A673 (cell line): ENCODE measurements at regions not wholly inside any gene's neighbourhood (a gene's known extent, or its start where the extent isn't known, plus 50 kb on each side); places are given as distances from the start of the nearest gene placed in this dataset.

ENCODE experiments used
- BruUV-seq: library from RNA; stranded (reverse); fragments of 400-500 nt; replicated peaks from 2 replicates; lab custom pipeline; 2021; lab: Mats Ljungman, UMichigan
- CTCF ChIA-PET: fragments of 300-600 bp; sonication (Branson Sonifier 250); formaldehyde crosslinking; loops from one replicate; lab custom pipeline; 2022; ENCODE audit warnings: antibody characterized with exemption; lab: Charles Lee
- POLR2A ChIA-PET: fragments of 300-600 bp; sonication (Branson Sonifier 250); formaldehyde crosslinking; loops from one replicate; lab custom pipeline; 2022; ENCODE audit warnings: antibody characterized with exemption; ENCODE audit not compliant: low non-redundant PET; lab: Charles Lee
- DNase-seq: peaks from one replicate; pipeline ENCODE4 v3.0.0-alpha.2; 2015; ENCODE audit warnings: low spot score
- H3K27ac ChIP-seq: fragments of 200-600 bp; sonication (generic); 2 replicates; pipeline ENCODE4 v1.5.1; 2016; ENCODE audit warnings: mixed run types, low read depth, mild to moderate bottlenecking, mixed read lengths, antibody characterized with exemption, low read length; ENCODE audit not compliant: poor library complexity, severe bottlenecking
- H3K27me3 ChIP-seq: fragments of 200-600 bp; sonication (generic); replicated peaks from 2 replicates; pipeline ENCODE4 v1.6.1; 2017; ENCODE audit warnings: mixed run types, low read depth, mild to moderate bottlenecking, mixed read lengths, antibody characterized with exemption, low read length; ENCODE audit not compliant: insufficient read depth, poor library complexity
- H3K36me3 ChIP-seq: fragments of 200-600 bp; sonication (generic); 2 replicates; pipeline ENCODE4 v1.6.1; 2016; ENCODE audit warnings: mixed run types, mild to moderate bottlenecking, mixed read lengths, antibody characterized with exemption, low read length; ENCODE audit not compliant: insufficient read depth, poor library complexity, severe bottlenecking
- H3K4me1 ChIP-seq: fragments of 200-600 bp; sonication (generic); 2 replicates; pipeline ENCODE4 v1.6.1; 2017; ENCODE audit warnings: mixed run types, mild to moderate bottlenecking, mixed read lengths, antibody characterized with exemption, low read length; ENCODE audit not compliant: insufficient read depth, poor library complexity, severe bottlenecking
- H3K4me3 ChIP-seq: fragments of 200-600 bp; sonication (generic); 2 replicates; pipeline ENCODE4 v1.5.1; 2016; ENCODE audit warnings: low read depth, mixed run types, mild to moderate bottlenecking, mixed read lengths, low read length; ENCODE audit not compliant: poor library complexity, severe bottlenecking
- H3K9me3 ChIP-seq: fragments of 200-600 bp; sonication (generic); 2 replicates; pipeline ENCODE4 v1.6.1; 2016; ENCODE audit warnings: mixed run types, low read depth, mild to moderate bottlenecking, mixed read lengths, antibody characterized with exemption, low read length; ENCODE audit not compliant: poor library complexity, severe bottlenecking
- CTCF ChIP-seq: fragments of 300-800, 200-600 bp; sonication (generic); conservative IDR thresholded peaks from 2 replicates; pipeline ENCODE4 v1.5.1; 2017; ENCODE audit warnings: low read depth, mild to moderate bottlenecking, antibody characterized with exemption, low read length, moderate library complexity, mixed read lengths
- EZH2 ChIP-seq: fragments of 200-600 bp; sonication (generic); IDR thresholded peaks from 2 replicates; pipeline ENCODE4 v1.6.1; 2017; ENCODE audit warnings: borderline replicate concordance, low read depth, mild to moderate bottlenecking, mixed read lengths, antibody characterized with exemption, low read length; ENCODE audit not compliant: poor library complexity, severe bottlenecking
- intact Hi-C: fragments of 100-400 bp; cut with micrococcal nuclease; formaldehyde crosslinking; loops from one replicate; pipeline ENCODE4 v1.10.0; 2022; ENCODE audit not compliant: unreplicated experiment

- H3K27ac ChIP-seq, result no peak overlapping the region
- POLR2A ChIA-PET, result no interaction called here
- intact Hi-C loops, result no loop called here
- H3K4me1 ChIP-seq, result no peaks in the 10 kb centered on the region
- H3K36me3 ChIP-seq, result no peaks in the 10 kb centered on the region
- no peaks in the 10 kb centered on the region for H3K9me3 ChIP-seq
- H3K4me3 ChIP-seq, result no peak overlapping the region
- no TSS peak for BruUV-seq
- DNase-seq, result no peak
- H3K27me3 ChIP-seq, result no peaks in the 10 kb centered on the region
- TF ChIP-seq EZH2 (no peak), CTCF (no peak)
- CTCF ChIA-PET, result no interaction called here
These were observed 157.3 kb upstream of the CDH19 start for GRCh38 chr18:66761166-66761565.

GRCh38 chr18:66760559-66760958 lies 156.7 kb upstream of the CDH19 start:
- TF ChIP-seq CTCF, result no peak
- no peak for TF ChIP-seq EZH2
- Histone ChIP-seq H3K27ac (no peak overlapping the region), H3K36me3 (no peaks in the 10 kb centered on the region), H3K27me3 (no peaks in the 10 kb centered on the region), H3K4me1 (no peaks in the 10 kb centered on the region), H3K9me3 (no peaks in the 10 kb centered on the region), H3K4me3 (no peak overlapping the region)
- intact Hi-C loops, result no loop called here
- DNase-seq, result no peak
- POLR2A ChIA-PET, result no interaction called here
- CTCF ChIA-PET, result no interaction called here
- no TSS peak for BruUV-seq

- H3K27me3 ChIP-seq, result no peaks in the 10 kb centered on the region
- no peak overlapping the region for H3K4me3 ChIP-seq
- no peak for TF ChIP-seq EZH2
- no peak for TF ChIP-seq CTCF
- DNase-seq, result no peak
- intact Hi-C loops, result no loop called here
- no peaks in the 10 kb centered on the region for H3K36me3 ChIP-seq
- no peaks in the 10 kb centered on the region for H3K4me1 ChIP-seq
- CTCF ChIA-PET, result interaction anchor here (0.6 kb wide), 1 partner anchor 1021 kb away, joined by 3 read pairs; no protein-coding TSS in a partner anchor
- no peak overlapping the region for H3K27ac ChIP-seq
- BruUV-seq, result no TSS peak
- POLR2A ChIA-PET, result interaction anchor here (0.7 kb wide), 1 partner anchor 680 kb away, joined by 3 read pairs; no protein-coding TSS in a partner anchor
- H3K9me3 ChIP-seq, result no peaks in the 10 kb centered on the region
These were observed 155.3 kb upstream of the CDH19 start for GRCh38 chr18:66759050-66759828.
